B cell (primary cell): ENCODE measurements at regions not wholly inside any gene's neighbourhood (a gene's known extent, or its start where the extent isn't known, plus 50 kb on each side); places are given as distances from the start of the nearest gene placed in this dataset.

ENCODE experiments used
- CTCF ChIP-seq: fragments of 200-600 bp; IDR thresholded peaks from one replicate; pipeline ENCODE4 v1.8.0; 2022; ENCODE audit warnings: antibody characterized with exemption, mild to moderate bottlenecking
- EZH2 ChIP-seq: IDR thresholded peaks from 2 replicates; pipeline ENCODE4 v1.6.1; 2012; ENCODE audit warnings: borderline replicate concordance, low read depth, mild to moderate bottlenecking, moderate library complexity, low read length; ENCODE audit not compliant: insufficient read depth, poor library complexity, severe bottlenecking

- TF ChIP-seq CTCF (peak; percentile 46), EZH2 (no peak)
Observed at GRCh38 chr2:43169987-43170386, 56.4 kb downstream of the ZFP36L2 start.
